Stimulated activated naive CD8-positive, alpha-beta T cell treated with anti-CD3 and anti-CD28 coated beads, Interleukin-15, amount 100 ng/mL, for 72 hours (primary cell): ENCODE measurements at regions not wholly inside any gene's neighbourhood (a gene's known extent, or its start where the extent isn't known, plus 50 kb on each side); places are given as distances from the start of the nearest gene placed in this dataset.
A peak's percentile ranks its signal among the peaks of the same experiment; 100 is the strongest.

Experiments
- ATAC-seq: fragments of 150-1000 bp; cut with Tn5 transposase; 2 replicates; pipeline ENCODE4 v1.10.0; 2021; ENCODE audit warnings: mild to moderate bottlenecking, moderate library complexity
- DNase-seq, 2 donors: peaks; one replicate each; pipeline ENCODE4 v3.0.0; 2021 to 2022
- H3K27ac Mint-ChIP-seq, 2 donors: one replicate each; pipeline ENCODE4 v1.8.0; 2022; ENCODE audit warnings: mild to moderate bottlenecking in 2 of 2, mixed read lengths in 2 of 2, moderate library complexity in 2 of 2
- H3K27me3 Mint-ChIP-seq: one replicate; pipeline ENCODE4 v1.8.0; 2022; ENCODE audit warnings: mixed read lengths
- H3K4me1 Mint-ChIP-seq: one replicate; pipeline ENCODE4 v1.8.0; 2022; ENCODE audit warnings: mild to moderate bottlenecking, mixed read lengths
- H3K4me3 Mint-ChIP-seq, 2 donors: one replicate each; pipeline ENCODE4 v1.8.0; 2022; ENCODE audit warnings: mild to moderate bottlenecking in 2 of 2, mixed read lengths in 2 of 2, moderate library complexity in 1 of 2
- H3K9me3 Mint-ChIP-seq, 2 donors: one replicate each; pipeline ENCODE4 v1.8.0; 2022; ENCODE audit warnings: mixed read lengths in 2 of 2

- no peaks in the 10 kb centered on the region for H3K27me3 Mint-ChIP-seq
- ATAC-seq, result no peak
- no peaks in the 10 kb centered on the region for H3K4me1 Mint-ChIP-seq
- H3K4me3 Mint-ChIP-seq, result no peak overlapping the region
- H3K9me3 Mint-ChIP-seq, result no peaks in the 10 kb centered on the region
- H3K27ac Mint-ChIP-seq, result peak overlapping the region in 1 of 2 donors; percentile 57
- no peak for DNase-seq
These were observed 144.8 kb upstream of the PHACTR3 start for GRCh38 chr20:59459586-59459985.

- Mint-ChIP-seq H3K4me3 (no peak overlapping the region), H3K9me3 (no peaks in the 10 kb centered on the region), H3K27me3 (no peaks in the 10 kb centered on the region), H3K27ac (no peak overlapping the region), H3K4me1 (no peaks in the 10 kb centered on the region)
- DNase-seq, result no peak
- no peak for ATAC-seq
These were observed 144.0 kb upstream of the PHACTR3 start for GRCh38 chr20:59460352-59460751.

GRCh38 chr20:59461526-59461925 is 142.8 kb upstream of the PHACTR3 start:
- H3K9me3 Mint-ChIP-seq, result no peaks in the 10 kb centered on the region
- no peak overlapping the region for H3K4me3 Mint-ChIP-seq
- H3K4me1 Mint-ChIP-seq, result no peaks in the 10 kb centered on the region
- no peak overlapping the region for H3K27ac Mint-ChIP-seq
- no peaks in the 10 kb centered on the region for H3K27me3 Mint-ChIP-seq
- DNase-seq (no peak), ATAC-seq (no peak)

- H3K27me3 Mint-ChIP-seq, result no peaks in the 10 kb centered on the region
- ATAC-seq (no peak), DNase-seq (no peak)
- no peaks in the 10 kb centered on the region for H3K9me3 Mint-ChIP-seq
- no peaks in the 10 kb centered on the region for H3K4me1 Mint-ChIP-seq
- H3K27ac Mint-ChIP-seq, result no peak overlapping the region
- no peak overlapping the region for H3K4me3 Mint-ChIP-seq
These were observed 142.1 kb upstream of the PHACTR3 start for GRCh38 chr20:59462249-59462648.

- Mint-ChIP-seq H3K27ac (no peak overlapping the region), H3K27me3 (no peaks in the 10 kb centered on the region), H3K9me3 (no peaks in the 10 kb centered on the region), H3K4me1 (no peaks in the 10 kb centered on the region), H3K4me3 (no peak overlapping the region)
- ATAC-seq (no peak), DNase-seq (no peak)
These were observed 140.8 kb upstream of the PHACTR3 start for GRCh38 chr20:59463541-59463940.

GRCh38 chr20:59466107-59466815 is 138.1 kb upstream of the PHACTR3 start:
- ATAC-seq (no peak), DNase-seq (no peak)
- Mint-ChIP-seq H3K27me3 (no peaks in the 10 kb centered on the region), H3K4me1 (no peaks in the 10 kb centered on the region), H3K9me3 (no peaks in the 10 kb centered on the region), H3K4me3 (no peak overlapping the region), H3K27ac (no peak overlapping the region)

- DNase-seq, result no peak
- H3K27ac Mint-ChIP-seq, result peak overlapping the region in 1 of 2 donors; percentile 14
- no peak for ATAC-seq
- no peak overlapping the region for H3K4me3 Mint-ChIP-seq
- H3K4me1 Mint-ChIP-seq, result no peaks in the 10 kb centered on the region
- H3K9me3 Mint-ChIP-seq, result no peaks in the 10 kb centered on the region
- no peaks in the 10 kb centered on the region for H3K27me3 Mint-ChIP-seq
These were observed 135.5 kb upstream of the PHACTR3 start for GRCh38 chr20:59468831-59469230.

GRCh38 chr20:59469267-59470252 is 134.8 kb upstream of the PHACTR3 start:
- H3K4me3 Mint-ChIP-seq, result no peak overlapping the region
- H3K27me3 Mint-ChIP-seq, result peaks cover 5% of the 10 kb centered on the region
- H3K27ac Mint-ChIP-seq, result no peak overlapping the region
- ATAC-seq (no peak), DNase-seq (no peak)
- no peaks in the 10 kb centered on the region for H3K4me1 Mint-ChIP-seq
- no peaks in the 10 kb centered on the region for H3K9me3 Mint-ChIP-seq

- no peaks in the 10 kb centered on the region for H3K4me1 Mint-ChIP-seq
- peaks cover 5% of the 10 kb centered on the region for H3K27me3 Mint-ChIP-seq
- no peaks in the 10 kb centered on the region for H3K9me3 Mint-ChIP-seq
- no peak for DNase-seq
- no peak overlapping the region for H3K4me3 Mint-ChIP-seq
- H3K27ac Mint-ChIP-seq, result no peak overlapping the region
- peak; percentile 20 for ATAC-seq
These were observed 133.8 kb upstream of the PHACTR3 start for GRCh38 chr20:59470521-59470920.

GRCh38 chr20:59471653-59472421 is 132.5 kb upstream of the PHACTR3 start:
- H3K4me3 Mint-ChIP-seq, result no peak overlapping the region
- ATAC-seq, result no peak
- peaks cover 5% of the 10 kb centered on the region for H3K27me3 Mint-ChIP-seq
- H3K4me1 Mint-ChIP-seq, result no peaks in the 10 kb centered on the region
- peak overlapping the region; percentile 14 to 28 for H3K27ac Mint-ChIP-seq
- DNase-seq, result no peak
- H3K9me3 Mint-ChIP-seq, result no peaks in the 10 kb centered on the region

- ATAC-seq (no peak), DNase-seq (no peak)
- Mint-ChIP-seq H3K4me3 (no peak overlapping the region), H3K27ac (no peak overlapping the region), H3K9me3 (no peaks in the 10 kb centered on the region), H3K27me3 (peaks cover 5% of the 10 kb centered on the region), H3K4me1 (no peaks in the 10 kb centered on the region)
These were observed 130.6 kb upstream of the PHACTR3 start for GRCh38 chr20:59473742-59474141.

- DNase-seq (no peak), ATAC-seq (no peak)
- Mint-ChIP-seq H3K4me1 (no peaks in the 10 kb centered on the region), H3K4me3 (no peak overlapping the region), H3K27ac (no peak overlapping the region), H3K9me3 (no peaks in the 10 kb centered on the region), H3K27me3 (peaks cover 23% of the 10 kb centered on the region)
These were observed 123.3 kb upstream of the PHACTR3 start for GRCh38 chr20:59481067-59481466.

- ATAC-seq (no peak), DNase-seq (no peak)
- H3K9me3 Mint-ChIP-seq, result no peaks in the 10 kb centered on the region
- peaks cover 23% of the 10 kb centered on the region for H3K27me3 Mint-ChIP-seq
- no peak overlapping the region for H3K4me3 Mint-ChIP-seq
- H3K4me1 Mint-ChIP-seq, result no peaks in the 10 kb centered on the region
- no peak overlapping the region for H3K27ac Mint-ChIP-seq
These were observed 122.8 kb upstream of the PHACTR3 start for GRCh38 chr20:59481477-59482018.

GRCh38 chr20:59482351-59483187 is 121.8 kb upstream of the PHACTR3 start:
- Mint-ChIP-seq H3K4me3 (no peak overlapping the region), H3K27me3 (peaks cover 23% of the 10 kb centered on the region), H3K9me3 (no peaks in the 10 kb centered on the region), H3K4me1 (no peaks in the 10 kb centered on the region), H3K27ac (peak overlapping the region in 1 of 2 donors; percentile 7)
- ATAC-seq (no peak), DNase-seq (no peak)

GRCh38 chr20:59483481-59483880 is 120.9 kb upstream of the PHACTR3 start:
- Mint-ChIP-seq H3K27ac (no peak overlapping the region), H3K9me3 (no peaks in the 10 kb centered on the region), H3K4me3 (no peak overlapping the region), H3K27me3 (peaks cover 23% of the 10 kb centered on the region), H3K4me1 (no peaks in the 10 kb centered on the region)
- no peak for ATAC-seq
- DNase-seq, result no peak
